ENCODE measurements at regions not wholly inside any gene's neighbourhood (a gene's known extent, or its start where the extent isn't known, plus 50 kb on each side); places are given as distances from the start of the nearest gene placed in this dataset.

DNA sequence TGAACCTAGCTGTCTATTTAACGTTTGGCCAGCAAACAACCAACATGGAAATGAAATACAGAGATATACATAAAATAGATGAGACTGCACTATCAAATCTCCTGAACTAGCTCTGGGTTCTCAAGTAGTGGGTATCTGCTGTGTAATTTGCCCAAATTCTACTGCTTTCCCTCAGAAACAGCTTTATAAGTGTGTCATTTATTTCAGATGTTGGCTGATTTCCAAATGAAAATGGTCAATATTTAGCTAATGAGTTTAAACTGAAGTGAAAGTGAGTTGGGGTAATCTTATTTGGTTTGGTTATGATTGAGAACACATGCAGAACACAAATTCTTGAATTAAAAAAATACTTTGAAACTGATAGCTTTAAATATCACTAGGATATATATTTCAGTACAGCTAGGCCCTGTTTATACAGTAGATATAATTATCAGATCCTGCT lies 601.7 kb upstream of the CXADR start:
- intact Hi-C loops (cut with micrococcal nuclease) = no loop called here
- ATAC-seq = no peak
- no peak for DNase-seq

- ATAC-seq = no peak
- no peak for DNase-seq
- intact Hi-C loops (cut with micrococcal nuclease) = no loop called here
Measured at GRCh38 chr21:16912075-16912474, 600.8 kb upstream of the CXADR start.

DNA sequence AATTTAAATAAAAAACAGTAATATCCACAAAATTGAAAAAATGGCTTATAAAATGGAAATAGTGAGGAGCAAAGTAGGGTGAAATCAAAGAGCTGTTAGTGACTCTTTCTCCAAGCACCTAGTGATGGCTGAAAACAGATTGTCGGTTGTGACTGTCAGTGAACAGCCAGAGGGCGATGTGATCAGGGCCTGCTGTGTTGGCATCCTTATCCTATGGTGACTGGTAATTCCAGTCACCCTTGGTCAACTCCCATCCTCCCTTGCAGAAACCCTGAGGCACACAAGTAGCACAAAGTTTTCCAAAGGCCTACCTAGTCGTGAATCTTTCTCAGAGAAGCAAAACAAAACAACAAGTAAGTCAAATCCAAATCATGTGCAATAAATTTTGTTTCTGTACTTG lies 599.8 kb upstream of the CXADR start:
- ATAC-seq (no peak), DNase-seq (no peak)
- intact Hi-C loops (cut with micrococcal nuclease) = no loop called here

DNA sequence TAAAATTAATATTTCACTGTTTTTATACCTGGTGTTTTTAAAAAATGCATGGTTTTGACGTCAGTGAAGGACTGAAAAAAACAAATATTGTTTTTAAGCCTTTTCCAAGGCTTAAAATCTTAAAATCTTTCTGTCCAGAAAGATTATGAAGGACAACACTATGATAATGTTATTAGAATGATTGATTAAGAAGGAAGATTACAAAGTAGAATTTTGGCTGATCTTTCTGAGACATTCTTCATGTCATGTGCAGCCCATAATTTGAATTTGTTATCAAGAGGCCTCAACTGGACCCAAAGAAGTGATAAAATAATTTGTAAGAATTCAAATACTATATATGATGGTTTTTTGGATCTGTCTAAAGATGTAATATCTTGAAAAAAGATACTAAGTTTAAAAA lies 584.4 kb upstream of the CXADR start:
- intact Hi-C loops (cut with micrococcal nuclease) = no loop called here
- no peak for ATAC-seq
- no peak for DNase-seq

- ATAC-seq (no peak), DNase-seq (no peak)
- intact Hi-C loops (cut with micrococcal nuclease) = no loop called here
Measured at GRCh38 chr21:16932314-16932713, 580.5 kb upstream of the CXADR start.

DNA sequence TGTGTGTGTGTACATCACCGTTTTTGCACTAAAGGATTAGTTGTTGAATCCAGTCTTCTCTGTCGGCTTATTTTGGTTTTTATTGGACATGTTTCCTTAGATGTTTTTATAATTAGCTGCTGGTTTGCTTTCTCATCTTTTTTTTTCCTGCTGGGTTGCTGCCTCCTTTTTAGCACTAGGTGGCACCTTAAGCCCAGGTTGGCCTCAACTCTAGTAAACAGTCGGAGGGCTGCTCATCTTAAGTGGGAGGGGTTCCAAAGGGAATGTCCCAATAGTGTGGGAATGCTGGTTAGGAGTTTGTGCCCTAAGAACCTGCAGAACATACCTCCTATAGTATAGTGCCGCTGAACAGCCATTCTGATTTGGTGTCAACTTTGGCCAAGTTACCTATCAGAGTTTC lies 570.1 kb upstream of the CXADR start:
- no peak for ATAC-seq
- no peak for DNase-seq
- intact Hi-C loops (cut with micrococcal nuclease) = no loop called here

DNA sequence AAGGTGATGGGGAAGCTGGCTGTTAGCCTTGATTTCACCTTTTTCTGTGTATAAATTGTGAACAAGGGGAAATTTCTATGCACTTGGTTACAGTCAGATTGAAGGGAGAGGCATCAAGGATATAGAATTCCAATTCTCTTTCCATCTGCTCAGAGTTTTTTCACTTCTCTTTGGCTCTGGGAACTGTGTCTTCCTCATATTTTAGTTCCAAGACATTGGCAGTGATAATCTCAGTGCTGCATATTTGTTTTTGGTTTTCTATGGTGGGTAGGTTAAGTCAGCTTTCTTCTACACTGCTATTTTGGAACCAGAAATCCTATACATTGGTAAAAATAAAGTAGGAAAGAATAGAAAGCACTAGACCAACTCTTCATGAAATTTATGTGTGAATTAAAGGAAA lies 569.6 kb upstream of the CXADR start:
- DNase-seq = no peak
- ATAC-seq = no peak
- intact Hi-C loops (cut with micrococcal nuclease) = no loop called here

DNA sequence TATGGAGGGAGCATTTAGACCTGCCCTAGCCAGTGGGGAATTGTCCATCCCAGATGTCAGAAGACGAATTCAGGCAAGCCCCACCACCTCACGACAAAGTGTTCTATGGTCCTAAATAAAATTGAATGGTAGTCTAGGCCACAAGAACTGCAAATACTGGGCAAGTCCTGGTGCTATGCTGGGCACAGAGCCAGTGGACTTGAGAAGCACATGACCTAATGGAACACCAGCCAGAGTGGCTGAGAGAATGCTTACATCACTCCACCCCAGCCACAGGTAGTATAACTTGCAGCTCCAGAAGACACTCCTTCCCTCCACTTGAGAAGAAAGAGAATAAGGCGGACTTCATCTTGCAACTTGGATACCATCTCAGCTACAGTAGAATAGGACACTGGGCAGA lies 567.3 kb upstream of the CXADR start:
- ATAC-seq = no peak
- intact Hi-C loops (cut with micrococcal nuclease) = no loop called here

GRCh38 chr21:16956824-16957223 lies 556.0 kb upstream of the CXADR start:
- ATAC-seq (no peak), DNase-seq (no peak)
- intact Hi-C loops (cut with micrococcal nuclease) = no loop called here

More for the DNA sequence above, 567.3 kb upstream of the CXADR start:
- no peak for DNase-seq

DNA sequence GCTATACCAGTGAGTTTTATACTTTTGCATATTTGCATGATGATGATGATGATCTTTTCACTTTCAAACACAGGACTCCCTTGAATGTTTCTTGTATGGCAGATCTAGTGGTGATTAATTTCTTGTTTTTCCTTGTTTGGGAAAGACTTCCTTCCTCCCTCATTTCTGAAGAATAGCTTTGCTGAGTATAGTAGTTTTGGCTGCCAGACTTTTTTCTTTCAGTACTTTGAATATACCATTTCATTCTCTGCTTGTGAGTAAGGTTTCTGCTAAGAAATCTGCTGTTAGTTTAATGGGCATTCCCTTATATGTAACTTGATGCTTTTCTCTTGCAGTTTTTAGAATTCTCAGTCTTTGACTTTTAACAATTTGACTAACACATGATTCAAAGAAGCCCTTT lies 547.4 kb upstream of the CXADR start:
- ATAC-seq (no peak), DNase-seq (no peak)
- intact Hi-C loops (cut with micrococcal nuclease) = no loop called here

DNA sequence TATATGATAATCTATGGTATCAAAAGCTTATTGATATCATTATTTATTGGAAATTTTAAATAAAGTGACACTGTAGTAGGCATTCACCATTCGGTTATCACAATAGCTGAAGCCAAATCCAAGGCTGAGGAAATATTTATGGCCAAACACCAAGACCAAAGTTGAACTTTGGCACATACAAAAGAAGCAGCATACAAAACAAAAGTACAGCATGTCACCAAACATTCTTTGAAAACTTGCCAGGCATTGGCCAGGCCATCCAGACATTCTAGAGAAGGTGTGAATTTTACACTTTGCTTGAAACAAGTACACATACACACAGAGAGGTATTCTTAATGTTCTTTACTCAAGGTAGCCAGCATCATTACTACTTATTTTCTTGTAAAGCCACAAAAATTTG lies 544.4 kb upstream of the CXADR start:
- DNase-seq = no peak
- intact Hi-C loops (cut with micrococcal nuclease) = no loop called here
- ATAC-seq = no peak

DNA sequence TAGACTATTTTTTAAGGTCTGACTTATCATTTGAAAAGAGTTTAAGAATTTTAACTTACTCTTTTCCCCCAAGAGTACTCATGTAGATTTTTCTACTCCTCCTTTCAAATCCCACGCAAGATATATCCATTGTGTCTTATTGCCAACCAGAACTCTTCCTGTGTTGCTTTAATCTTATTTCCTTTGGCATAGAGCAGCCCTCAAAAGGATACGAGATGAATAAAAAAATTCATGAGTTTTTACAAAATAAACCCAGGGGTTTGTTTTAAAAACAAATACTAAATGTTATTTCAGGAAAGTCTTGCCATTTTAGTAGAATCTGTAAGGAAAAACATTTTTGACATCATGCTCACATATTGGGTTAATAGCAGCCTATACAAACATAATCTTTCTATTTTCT lies 543.2 kb upstream of the CXADR start:
- intact Hi-C loops (cut with micrococcal nuclease) = no loop called here
- no peak for ATAC-seq

DNA sequence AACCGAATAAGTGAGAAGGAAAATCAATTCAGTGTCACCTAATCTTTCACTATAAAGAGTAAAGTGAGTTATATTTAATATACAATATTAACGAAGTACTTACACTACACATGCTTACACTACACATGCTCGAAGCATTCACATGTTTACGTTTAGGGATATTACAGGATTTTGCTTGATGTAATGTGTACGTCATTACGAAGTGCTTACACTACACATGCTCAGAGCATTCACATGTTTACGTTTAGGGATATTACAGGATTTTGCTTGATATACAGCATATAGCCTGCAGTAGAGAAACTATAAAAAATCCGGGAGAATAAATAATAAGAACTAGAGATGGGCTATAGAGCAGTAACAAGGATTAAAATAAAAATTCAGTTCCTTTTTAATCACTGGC lies 538.8 kb upstream of the CXADR start:
- ATAC-seq (no peak), DNase-seq (no peak)
- intact Hi-C loops (cut with micrococcal nuclease) = no loop called here

More for the DNA sequence above, 543.2 kb upstream of the CXADR start:
- no peak for DNase-seq

DNA sequence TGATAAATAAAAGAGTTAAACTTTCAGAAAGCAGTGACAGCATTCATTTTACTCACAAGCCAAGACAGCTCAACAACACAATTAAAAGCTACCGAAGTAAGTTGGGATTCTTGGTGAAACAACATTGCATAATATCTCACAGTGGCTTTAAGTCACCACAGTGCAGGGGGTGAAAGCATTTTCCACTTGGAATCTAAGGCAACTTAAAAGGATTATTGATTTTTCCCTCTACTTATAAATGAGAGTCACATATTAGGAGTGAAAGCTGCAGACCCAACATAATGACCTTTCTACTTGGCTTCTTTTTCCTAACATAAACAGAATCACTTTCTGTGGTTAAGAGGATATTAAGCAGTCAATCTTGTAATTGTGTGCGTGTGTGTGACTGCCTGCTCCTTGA lies 536.6 kb upstream of the CXADR start:
- no peak for ATAC-seq
- intact Hi-C loops (cut with micrococcal nuclease) = no loop called here
- DNase-seq = no peak

GRCh38 chr21:16978309-16978895 lies 534.4 kb upstream of the CXADR start:
- no peak for ATAC-seq
- DNase-seq = no peak
- intact Hi-C loops (cut with micrococcal nuclease) = no loop called here

DNA sequence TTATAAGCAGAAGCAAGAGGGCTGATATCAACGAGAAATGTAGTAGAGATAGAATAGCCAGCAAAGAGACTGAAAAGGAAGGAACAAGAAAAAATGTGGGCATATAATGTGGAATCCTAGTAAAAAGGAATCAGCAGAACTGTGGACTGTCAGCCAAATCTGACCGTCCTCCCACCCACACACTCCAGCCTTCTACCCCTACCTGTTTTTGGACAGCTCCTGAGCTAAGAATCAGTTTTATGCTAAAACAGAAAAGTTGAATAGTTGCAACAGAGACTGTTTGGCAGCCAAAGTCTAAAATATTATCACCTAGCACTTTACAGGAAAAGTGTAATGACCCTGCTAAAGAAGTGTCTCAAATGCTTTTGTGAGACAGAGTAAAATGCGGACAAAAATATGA lies 533.3 kb upstream of the CXADR start:
- intact Hi-C loops (cut with micrococcal nuclease) = no loop called here
- DNase-seq (no peak), ATAC-seq (no peak)

DNA sequence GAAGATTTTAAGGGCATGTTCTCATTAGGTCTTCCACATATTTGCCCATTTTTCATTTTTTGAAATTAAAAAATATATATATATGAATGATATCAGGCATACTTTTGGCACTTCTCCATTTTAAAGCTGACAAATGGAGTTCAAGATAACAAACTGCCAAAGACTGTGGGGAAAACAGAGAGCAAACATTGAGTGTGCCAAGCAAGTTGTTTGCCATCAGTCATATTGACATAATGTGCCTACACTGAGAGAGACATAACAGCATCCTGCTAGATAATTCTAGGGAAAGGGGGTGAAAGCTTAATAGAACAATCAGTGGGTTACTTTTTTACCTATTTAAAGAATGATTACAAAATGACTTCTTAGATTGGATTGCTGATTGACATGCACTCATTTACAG lies 529.4 kb upstream of the CXADR start:
- ATAC-seq (no peak), DNase-seq (no peak)
- intact Hi-C loops (cut with micrococcal nuclease) = no loop called here

GRCh38 chr21:16992448-16992847 lies 520.4 kb upstream of the CXADR start:
- ATAC-seq (no peak), DNase-seq (no peak)
- intact Hi-C loops (cut with micrococcal nuclease) = no loop called here

- intact Hi-C loops (cut with micrococcal nuclease) = no loop called here
- ATAC-seq (no peak), DNase-seq (no peak)
Measured at GRCh38 chr21:16993416-16994038, 519.3 kb upstream of the CXADR start.

DNA sequence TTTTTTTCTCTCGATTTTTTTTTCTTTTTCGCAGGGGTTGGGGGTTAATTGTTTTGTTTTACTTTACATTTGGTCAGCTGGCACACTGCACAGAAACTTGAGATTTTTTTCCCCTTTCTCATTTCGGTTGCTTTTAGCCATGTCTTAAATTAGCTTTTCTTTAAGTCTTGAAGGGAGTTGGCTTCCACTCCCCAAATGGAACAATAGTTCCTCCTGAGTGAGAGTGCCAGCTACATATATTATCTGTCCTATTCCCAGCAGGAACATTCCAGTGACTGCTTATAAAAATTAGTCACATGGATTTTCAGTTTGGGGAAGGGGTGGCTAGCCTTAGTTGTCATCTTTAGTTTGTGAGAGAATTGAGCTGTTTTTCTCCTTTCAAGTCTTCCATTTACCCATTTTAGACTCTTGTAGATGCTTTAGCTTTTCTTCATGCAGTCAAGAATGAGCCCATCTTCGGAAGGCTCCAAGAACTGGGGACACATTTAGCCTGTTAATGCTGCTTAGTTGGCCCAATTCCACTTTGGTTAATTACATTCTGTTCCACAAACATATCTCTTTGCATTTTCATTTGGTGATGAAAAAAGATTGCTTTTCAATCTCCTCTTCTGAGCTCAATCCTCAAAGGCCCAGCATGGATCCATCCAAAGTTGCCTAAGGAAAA lies 510.1 kb upstream of the CXADR start:
- ATAC-seq (no peak), DNase-seq (no peak)
- intact Hi-C loops (cut with micrococcal nuclease) = no loop called here

- intact Hi-C loops (cut with micrococcal nuclease) = no loop called here
- DNase-seq (no peak), ATAC-seq (no peak)
Measured at GRCh38 chr21:17003258-17003615, 509.6 kb upstream of the CXADR start.

Data from left ventricle myocardium superior (tissue), 1 donor.